Stimulated activated CD8-positive, alpha-beta memory T cell treated with anti-CD3 and anti-CD28 coated beads, Interleukin-15, amount 100 ng/mL, for 48 hours (primary cell): ENCODE measurements at regions not wholly inside any gene's neighbourhood (a gene's known extent, or its start where the extent isn't known, plus 50 kb on each side); places are given as distances from the start of the nearest gene placed in this dataset.

Experiments
- DNase-seq, 2 donors: peaks; one replicate each; pipeline ENCODE4 v3.0.0-alpha.2; 2020; ENCODE audit warnings: low read depth in 2 of 2

DNA sequence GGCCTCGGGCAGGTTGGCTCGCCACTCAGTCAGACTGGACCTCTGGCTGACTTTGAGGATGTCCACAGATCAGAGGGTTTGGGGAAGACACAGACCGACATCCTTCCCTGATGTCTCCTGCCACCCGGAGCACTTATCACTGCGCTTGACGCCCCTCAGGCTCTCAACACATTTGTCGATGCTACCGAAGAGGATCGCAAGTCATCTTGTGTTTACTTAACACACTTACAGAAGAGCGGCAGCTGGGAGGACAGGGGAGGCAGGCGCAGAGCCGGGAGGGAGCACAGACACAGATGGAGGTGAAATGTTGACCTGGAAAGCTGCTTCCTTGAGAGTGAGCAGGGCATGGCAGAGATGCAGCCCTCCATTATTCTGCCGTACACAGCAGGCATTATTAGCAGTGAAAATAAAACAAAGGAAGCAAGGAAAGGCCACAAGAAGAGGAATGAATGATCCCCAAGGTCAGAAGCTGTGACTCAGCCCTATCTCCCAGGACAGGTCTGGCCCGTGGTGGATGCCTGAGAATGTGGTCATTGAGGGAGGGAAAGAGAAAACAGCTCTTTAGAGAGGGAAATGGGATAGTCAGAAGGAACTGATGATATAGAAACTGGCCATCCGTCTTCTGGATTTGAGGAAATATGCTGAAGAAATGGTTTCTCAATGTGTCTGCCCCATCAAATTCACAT, 549.5 kb upstream of the ARGLU1 start:
- no peak for DNase-seq

DNA sequence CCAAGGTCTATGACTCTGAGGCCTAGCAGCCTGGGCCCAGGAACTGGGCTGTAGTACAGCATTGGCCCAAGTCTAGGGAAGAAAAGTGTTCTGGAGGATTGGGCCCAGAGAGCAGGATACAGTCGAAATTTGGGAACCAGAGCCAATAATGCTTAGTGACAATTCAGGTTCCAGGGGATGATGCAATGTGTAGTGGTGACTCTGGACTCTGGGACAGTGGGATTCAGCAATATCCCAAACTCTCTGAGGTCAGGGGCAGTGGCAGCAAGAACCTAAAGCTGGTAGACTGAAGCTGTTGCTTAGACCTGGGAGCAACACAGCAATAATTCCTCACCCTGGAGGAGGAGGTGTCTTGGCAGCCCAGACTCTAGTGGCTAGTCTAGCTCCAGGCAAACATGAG, 545.5 kb upstream of the ARGLU1 start:
- DNase-seq: no peak

DNA sequence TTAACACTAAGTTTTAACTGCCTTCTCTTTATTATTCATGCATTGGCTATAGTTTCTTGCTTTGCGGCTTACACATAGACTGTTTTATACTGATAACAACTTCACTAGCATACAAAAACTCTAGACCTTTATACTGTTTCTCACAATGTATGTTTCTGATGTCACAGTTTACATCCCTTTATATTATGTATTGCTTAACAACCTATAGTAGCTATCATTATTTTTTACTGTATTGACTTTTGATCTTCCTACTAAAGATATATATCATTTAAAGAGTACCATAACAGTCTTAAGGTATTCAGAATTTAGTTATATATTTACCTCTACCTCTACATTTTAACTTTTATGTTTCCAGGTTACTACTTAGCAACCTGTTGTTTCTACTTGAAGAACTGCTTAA, 543.3 kb upstream of the ARGLU1 start:
- DNase-seq: no peak

DNA sequence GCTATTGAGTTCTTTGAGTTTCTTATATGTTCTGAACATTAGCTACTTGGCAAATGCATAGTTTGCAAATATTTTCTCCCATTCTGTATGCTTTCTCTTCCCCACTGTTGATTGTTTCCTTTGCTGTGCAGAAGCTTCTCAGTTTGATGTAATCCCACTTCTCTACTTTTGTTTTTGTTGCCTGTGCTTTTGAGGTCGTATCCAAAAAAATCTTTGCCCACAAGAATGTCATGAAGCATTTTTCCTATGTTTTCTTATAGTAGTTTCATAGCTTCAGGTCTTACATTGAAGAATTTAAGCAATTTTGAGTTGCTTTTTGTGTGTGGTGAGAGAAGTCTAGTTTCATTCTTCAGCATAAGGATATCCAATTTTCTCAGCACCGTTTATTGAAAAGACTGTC, 536.7 kb upstream of the ARGLU1 start:
- no peak for DNase-seq

DNA sequence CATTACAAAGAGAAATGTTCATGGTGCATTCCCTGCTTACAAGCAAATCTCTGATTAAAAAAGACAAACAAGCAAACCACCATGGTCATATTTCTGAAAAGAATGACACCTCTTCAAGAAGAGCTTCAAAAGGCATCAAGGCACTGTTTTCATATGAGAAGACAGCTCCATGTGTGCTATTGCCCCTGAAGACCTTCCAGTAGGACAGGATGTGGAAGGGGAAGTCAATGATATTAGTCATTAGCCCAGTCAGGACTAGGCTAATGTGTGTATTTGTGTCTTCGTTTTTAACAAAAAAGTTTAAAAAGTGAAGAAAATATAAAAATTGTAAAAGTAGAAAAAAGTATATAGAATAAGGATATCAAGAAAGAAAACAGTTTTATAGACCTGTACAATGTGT, 534.7 kb upstream of the ARGLU1 start:
- DNase-seq: no peak

DNA sequence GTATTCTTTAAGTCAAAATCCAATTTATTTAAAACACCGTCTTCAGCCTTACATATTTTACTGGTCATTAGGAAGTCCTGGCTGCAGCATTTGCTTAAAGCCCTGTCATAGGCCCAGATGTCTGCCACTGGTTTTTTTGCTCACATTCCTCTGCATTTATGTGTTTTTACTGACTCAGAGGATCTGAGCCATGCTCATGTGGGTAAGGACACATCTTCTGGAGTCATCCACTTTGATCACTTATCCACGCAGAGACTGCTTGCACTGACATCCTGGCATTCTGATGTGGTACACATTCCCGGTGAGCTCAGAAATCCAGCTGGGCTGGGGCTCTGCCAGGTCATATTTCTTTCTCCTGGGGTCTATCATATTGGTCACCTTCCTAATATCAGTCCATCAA, 531.7 kb upstream of the ARGLU1 start:
- no peak for DNase-seq

DNA sequence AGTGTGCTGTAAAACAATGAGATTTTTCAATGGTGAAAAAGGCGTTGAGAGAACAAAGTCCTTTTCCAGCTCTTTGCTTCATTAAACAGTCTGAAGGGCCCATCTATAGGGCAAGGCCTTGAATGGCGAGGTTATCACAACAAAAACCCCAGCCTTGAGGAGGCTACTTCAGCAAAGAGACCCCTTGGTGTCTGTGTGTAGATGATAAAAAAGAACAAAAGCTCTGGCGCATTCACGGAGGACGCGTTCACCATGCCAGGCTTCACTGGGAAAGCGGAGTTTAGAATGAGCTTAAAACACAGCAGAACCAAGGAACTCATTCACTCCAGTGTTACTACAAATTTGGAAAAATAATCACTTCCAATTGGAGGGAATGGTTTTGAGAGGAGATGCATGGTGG, 530.0 kb upstream of the ARGLU1 start:
- DNase-seq: no peak

DNA sequence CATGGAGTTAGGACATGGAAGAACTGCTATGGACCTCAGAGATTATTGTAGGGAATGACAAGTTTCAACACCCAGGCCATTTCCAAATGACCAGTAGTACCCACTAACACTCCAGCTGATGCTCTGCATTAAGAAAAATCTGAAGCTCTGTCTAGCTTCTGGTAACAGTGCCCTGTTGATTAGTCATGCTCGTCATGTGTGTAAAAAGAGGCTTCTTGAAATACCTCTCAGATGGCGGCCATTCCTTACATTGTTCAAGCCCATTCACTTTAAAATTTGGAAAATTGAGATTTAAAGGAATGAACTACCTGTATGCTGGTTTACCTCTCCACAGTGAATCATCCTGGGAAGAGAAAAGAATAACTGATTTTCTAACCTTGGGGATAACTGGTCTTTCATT, 527.9 kb upstream of the ARGLU1 start:
- no peak for DNase-seq

DNA sequence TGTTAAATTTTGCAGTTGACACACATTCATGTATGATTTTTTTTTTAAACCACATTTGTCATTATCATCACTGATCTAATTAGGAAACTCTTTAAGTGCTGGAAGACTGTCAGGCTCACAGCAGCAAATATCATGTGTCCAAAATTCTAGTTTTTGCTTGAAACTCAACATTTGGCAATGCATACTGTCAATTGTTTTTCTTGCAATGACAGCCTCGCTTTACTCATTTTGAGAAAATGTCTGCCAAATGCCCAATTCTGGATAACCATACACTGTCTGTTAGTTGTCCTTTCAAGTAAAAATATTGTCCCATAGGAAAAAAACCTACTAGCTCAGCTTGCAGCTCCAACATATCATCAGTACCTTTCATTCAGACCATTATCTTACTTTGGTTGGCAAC, 523.9 kb upstream of the ARGLU1 start:
- DNase-seq: no peak

DNA sequence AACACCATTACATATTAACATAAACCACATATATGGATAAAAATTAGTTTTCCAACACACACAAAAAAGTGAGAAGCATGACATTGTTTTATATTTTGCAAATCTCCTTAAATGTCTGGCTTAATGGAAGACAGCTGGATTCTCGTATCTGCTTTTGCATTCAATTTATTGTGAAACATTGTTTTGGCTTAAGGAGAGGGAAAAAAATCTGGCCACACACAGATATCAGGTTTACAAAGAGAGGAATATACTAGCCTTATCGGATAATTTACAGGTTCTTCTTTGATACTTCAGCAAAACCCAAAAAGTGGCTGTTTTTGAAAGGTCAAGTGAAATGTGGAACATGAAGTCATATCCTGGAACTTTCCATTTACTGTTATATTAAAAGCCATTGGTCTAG, 523.5 kb upstream of the ARGLU1 start:
- DNase-seq: no peak

DNA sequence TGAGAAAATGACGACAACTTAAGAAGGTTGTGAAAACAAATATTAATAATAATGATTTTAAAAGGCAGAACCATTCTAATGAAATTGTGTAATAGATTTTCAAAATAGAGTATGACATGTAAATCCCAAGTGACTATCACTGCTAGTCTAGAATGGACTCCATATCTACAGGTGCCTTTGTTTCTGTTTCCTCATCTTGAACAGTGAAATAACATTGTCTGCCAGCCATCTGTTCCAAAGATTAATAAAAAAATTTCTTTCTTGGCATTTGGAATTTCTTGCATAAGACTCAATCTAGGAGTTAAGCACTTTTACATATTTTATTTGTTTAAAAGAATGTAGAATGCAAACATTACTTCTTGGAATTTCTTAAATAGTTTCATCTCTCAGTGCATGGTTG, 520.1 kb upstream of the ARGLU1 start:
- no peak for DNase-seq

DNA sequence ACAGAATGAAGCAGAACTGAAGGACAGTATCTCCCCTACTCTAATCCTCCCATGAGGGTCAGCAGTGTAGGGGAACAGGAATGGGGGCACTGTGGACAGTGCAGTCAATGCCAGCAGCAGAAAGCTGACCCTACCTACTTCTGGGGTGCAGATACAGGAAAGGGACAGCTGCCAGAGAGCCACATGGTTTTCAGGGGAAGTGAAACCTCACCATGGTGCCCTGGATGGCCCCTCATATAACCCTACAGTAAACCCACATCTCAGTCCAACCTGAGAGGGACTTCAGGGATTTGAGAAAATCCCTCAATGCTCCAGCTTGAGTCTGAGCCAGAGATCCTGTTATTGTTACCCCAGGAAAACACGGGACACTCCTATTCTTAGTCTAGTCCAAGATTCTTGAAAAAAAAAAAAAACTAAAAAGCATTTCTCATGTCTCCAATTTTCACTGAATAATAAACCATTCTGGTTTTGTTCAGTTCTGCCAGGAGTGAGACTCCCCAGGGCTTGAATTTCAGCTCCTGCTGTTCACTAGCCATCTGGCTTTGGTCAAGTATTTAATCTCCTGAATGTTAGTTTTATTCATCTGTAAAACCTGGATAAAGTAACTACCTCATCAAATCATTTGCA, 511.6 kb upstream of the ARGLU1 start:
- DNase-seq: no peak

DNA sequence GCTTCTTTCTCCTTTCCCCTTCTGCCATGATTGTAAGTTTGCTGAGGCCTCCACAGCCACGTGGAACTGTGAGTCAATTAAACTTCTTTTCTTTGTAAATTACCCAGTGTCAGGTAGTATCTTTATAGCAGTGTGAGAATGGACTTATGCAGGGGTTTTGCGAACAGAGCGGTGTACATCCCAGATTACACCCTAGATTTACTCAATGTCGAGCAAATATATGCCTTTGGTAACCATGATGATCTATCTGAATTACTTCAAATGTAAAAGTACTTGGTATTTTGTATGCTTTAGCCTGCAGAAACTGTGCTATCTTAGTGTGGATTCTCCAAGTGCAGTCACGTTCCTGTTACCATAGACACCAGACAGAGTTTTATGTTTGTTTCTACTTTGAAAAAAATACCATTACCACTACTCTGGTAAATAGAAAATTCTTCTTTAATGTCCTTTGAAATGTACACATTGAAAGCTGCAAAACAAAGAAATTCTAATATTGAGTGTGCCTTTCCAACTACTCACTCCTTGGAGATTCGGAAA, 510.4 kb upstream of the ARGLU1 start:
- DNase-seq: no peak

DNA sequence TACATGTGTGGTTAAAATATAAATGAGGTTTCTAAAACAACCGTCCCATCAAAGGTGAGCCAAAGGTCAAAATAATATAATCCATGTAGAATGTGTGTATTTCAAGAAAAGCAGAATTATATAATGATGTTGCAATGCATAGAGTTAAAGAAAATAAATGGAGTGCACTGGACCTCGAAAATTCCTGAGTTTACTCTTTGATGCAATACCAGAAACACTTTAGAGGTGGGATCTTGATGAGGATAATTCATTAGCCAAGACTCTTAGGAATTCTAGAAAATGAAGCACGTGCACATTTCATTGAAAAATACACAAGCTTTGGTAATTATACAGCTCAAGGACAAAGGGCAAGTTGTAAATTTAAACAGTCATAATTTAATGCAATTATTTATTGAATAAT, 508.9 kb upstream of the ARGLU1 start:
- DNase-seq: no peak

DNA sequence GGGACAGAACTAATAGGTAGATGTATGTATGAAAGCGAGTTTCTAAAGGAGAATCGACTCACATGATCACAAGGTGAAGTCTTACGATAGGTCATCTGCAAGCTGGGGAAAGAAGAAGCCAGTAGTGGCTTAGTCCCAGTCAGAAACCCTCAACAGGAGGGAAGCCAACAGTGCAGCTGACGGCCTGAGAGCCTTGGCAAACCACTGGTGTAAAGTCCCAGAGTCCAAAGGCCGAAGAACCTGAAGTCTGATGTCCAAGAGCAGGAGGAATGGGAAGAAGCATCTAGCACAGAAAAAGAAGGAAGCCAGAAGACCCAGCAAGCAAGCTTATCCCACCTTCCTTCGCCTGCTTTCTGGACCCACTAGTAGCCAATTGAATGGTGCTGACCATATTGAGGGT, 507.6 kb upstream of the ARGLU1 start:
- no peak for DNase-seq

DNA sequence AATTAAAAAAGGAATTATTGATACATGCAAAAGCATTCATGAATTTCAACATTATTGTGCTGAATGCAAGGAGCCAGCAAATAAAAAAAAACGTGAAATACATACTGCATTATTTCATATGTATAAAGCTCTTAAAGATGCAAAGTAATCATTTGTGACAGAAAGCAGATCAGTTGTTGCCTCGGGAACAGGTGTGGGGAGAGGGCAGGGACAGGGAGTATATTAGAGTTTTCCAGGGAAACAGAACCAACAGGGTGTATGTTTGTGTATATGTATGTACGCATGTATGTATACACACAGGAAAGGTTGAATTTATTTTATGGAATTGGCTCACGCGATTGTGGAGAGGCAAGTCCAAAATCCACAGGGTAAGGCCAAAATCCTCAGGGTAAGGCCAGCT, 502.9 kb upstream of the ARGLU1 start:
- no peak for DNase-seq

DNA sequence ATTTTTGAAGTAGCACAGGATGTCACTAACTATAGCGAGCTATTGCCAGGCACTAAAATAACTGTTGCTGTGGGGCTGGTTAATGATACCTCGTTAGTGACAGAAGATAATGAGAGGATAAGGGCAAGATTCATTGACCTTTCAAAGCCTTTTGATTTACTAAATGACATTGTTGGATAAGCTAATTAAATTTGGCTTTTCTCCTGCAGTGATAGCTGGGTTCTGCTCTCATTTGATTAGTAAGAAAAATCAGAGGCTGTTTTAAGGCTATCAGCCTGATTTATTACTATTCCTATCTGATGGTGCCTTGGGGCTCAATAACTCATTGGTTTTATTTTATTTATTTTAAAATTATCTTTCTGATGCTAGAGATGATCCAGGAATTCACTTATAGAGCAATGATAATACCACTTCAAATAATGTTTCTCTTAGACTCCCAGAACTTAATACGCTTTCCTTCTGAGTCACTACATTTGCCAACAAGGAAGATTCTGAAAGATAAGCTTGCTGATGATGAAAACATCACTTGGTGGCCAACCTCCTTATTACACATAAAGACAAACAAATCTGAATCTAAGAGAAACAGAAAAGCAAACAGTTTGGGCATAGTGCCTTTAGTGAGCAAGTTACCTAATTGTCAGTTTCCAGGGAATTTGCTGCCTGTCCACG, 501.3 kb upstream of the ARGLU1 start:
- DNase-seq: no peak

DNA sequence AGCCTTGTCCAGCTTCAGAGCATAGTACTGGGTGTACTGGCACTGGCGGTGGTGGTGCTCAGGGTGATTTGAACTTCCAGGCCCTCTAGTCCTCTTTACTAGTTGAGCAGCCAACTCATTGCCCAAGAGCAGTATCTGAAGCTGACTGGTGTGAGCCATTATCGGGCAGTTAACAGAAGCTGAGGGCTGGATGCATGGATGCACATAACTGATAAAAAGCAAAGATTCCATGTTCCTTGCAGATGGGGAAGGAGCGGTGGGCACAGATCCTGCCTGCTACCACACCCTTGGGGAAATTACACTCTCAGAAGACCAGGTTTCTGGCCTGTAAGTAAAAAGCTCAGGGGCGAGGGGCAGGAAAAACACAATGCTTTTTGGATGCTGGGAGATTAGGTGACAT, 499.4 kb upstream of the ARGLU1 start:
- no peak for DNase-seq

DNA sequence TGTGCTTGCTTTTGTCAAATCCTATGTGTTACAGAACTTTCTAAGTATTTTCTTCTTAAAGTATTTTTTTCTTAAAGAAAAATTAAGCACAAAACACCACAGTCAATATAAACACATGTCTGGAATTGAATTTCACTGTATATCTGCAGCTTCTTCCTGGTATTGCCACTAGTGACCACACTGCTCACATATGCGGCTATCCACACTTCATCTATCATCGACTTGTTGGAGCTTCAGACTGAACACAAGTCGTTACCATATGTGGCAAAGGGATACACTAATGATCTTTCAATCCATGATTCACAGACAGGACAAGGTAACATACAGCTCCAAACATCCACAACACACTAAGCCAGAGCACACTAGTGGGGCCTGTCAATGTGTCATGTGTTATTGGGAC, 498.4 kb upstream of the ARGLU1 start:
- no peak for DNase-seq

DNA sequence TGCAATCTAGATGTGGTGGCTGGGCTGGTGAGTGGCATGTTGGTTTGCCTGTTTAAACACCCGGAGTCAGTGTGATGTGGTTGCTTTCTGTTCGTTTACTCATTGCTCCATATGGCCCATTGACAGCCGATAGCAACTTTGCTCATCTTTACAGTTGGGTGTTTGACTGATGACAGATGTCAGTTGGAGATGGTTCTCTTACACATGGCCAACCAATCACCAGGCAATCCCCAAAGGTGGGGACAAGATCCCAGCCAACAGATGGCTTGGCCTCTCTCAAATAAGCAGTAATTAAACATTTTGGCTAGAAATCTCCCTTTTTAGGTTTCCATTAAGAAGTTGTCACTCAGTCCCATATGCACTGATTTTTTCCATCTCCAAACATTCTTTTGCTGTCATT, 497.1 kb upstream of the ARGLU1 start:
- no peak for DNase-seq

DNA sequence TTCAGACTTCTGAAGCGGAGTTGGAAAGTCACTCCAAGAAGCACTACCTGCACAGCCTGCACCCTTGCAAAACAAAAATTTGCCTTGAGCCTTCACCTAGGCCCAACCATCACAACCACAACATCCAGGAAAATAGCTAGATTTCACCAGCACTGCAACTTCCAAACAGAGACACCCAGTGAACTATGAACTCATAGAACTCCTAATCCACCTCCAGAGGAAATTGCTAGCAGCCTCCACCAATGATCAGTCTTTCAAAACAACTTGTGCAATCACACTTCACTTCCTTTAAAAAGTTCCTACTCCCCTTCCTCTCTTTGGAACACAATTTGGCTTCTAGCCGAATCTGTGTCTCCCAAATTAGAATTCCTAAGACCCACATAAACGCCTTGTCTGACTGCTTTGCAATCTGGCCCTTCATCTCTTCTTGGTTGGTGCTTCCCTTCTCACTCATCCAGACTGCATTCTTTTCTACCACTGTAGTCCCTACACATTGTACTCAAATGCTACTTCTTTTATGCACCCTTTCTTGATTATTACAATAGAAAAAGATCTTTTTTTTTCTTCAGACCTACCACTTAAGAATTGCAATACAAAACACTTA, 489.2 kb upstream of the ARGLU1 start:
- DNase-seq: no peak

DNA sequence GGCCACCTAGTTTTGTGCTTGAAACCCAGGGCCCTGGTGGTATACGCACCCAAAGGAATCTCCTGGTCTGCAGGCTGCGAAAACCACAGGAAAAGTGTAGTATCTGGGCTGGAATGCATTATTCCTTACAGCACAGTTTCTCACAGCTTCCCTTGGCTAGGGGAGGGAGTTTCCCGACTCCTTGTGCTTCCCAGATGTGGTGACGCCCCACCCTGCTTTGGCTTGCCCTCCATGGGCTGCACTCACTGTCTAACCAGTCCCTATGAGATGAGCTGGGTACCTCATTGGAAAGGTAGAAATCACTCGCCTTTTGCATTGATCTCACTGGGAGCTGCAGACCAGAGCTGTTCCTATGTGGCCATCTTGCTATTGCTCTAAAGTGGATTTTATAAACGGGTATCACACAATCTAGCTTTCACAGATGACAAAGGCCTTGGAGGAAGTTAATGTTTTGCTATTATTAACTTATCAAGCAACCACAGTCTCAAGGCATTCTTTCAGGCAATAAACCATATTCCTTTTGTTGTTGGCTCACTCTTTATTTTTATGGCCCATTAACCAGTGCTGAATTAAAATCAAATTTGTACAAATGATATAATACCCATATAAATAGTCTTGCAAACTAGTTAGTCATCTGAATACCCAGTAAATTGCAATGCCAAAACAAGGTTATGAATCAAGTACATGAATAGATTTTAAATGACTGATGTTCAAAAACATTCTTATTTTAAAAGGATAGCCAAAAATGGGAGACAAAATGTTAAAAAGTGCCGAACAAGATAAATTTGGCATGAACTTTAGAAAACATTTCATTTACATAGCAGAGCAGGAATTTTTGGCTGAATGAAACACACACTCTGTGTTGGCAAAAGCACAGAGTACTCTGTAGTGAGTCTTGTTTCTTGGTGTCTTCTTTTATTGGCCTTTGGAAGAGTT, 475.4 kb upstream of the ARGLU1 start:
- DNase-seq: no peak
